Neuronal stem cell (in vitro differentiated cells): ENCODE measurements at regions not wholly inside any gene's neighbourhood (a gene's known extent, or its start where the extent isn't known, plus 50 kb on each side); places are given as distances from the start of the nearest gene placed in this dataset.
"Not testable (repeated sequence)": the region's sequence is repeated elsewhere in the genome, so short reads cannot be mapped to it uniquely, and the experiment has no call there.

Experiments used
- DNase-seq: peaks from one replicate; pipeline ENCODE4 v3.0.0-alpha.2; 2013; ENCODE audit warnings: low spot score
- H2AFZ ChIP-seq: one replicate; pipeline ENCODE4 v1.6.1; 2013; ENCODE audit warnings: mild to moderate bottlenecking, low read length, inconsistent platforms
- H2AK5ac ChIP-seq: 2 replicates; pipeline ENCODE4 v1.6.1; 2013; ENCODE audit warnings: low read depth, mild to moderate bottlenecking, inconsistent platforms, low read length, moderate library complexity, mixed read lengths
- H2BK120ac ChIP-seq: 2 replicates; pipeline ENCODE4 v1.6.1; 2013; ENCODE audit warnings: low read depth, mild to moderate bottlenecking, inconsistent platforms, low read length, moderate library complexity, mixed read lengths
- H2BK12ac ChIP-seq: one replicate; pipeline ENCODE4 v1.6.1; 2013; ENCODE audit warnings: low read length, inconsistent platforms
- H2BK15ac ChIP-seq: 2 replicates; pipeline ENCODE4 v1.6.1; 2013; ENCODE audit warnings: mild to moderate bottlenecking, low read length, inconsistent platforms, mixed read lengths
- H2BK5ac ChIP-seq: one replicate; pipeline ENCODE4 v1.6.1; 2013; ENCODE audit warnings: inconsistent platforms, mild to moderate bottlenecking, low read length, moderate library complexity
- H3K14ac ChIP-seq: one replicate; pipeline ENCODE4 v1.6.1; 2013; ENCODE audit warnings: low read length, inconsistent platforms
- H3K18ac ChIP-seq: 2 replicates; pipeline ENCODE4 v1.6.1; 2013; ENCODE audit warnings: low read length, inconsistent platforms
- H3K23ac ChIP-seq: 2 replicates; pipeline ENCODE4 v1.6.1; 2013; ENCODE audit warnings: low read depth, mild to moderate bottlenecking, mixed read lengths, low read length, inconsistent platforms; ENCODE audit not compliant: poor library complexity
- H3K27ac ChIP-seq: replicated peaks from 3 replicates; pipeline ENCODE4 v1.5.1; 2013; ENCODE audit warnings: low read length, inconsistent platforms
- H3K27me3 ChIP-seq, 3 experiments: 2 replicates each; pipeline ENCODE4 v1.6.1; 2013; ENCODE audit warnings: low read length in 3 of 3, mild to moderate bottlenecking in 2 of 3, inconsistent platforms in 1 of 3, low read depth in 1 of 3, mixed read lengths in 1 of 3, moderate library complexity in 1 of 3; ENCODE audit not compliant: control insufficient read depth in 3 of 3, insufficient read depth in 3 of 3
- H3K36me3 ChIP-seq, 2 donors: replicated peaks in 1 of 2; 2 replicates each; pipeline ENCODE4 v1.6.1; 2013; ENCODE audit warnings: low read length in 2 of 2; ENCODE audit not compliant: control insufficient read depth in 2 of 2, insufficient read depth in 2 of 2
- H3K4ac ChIP-seq: 2 replicates; pipeline ENCODE4 v1.6.1; 2013; ENCODE audit warnings: inconsistent platforms, mild to moderate bottlenecking, low read length, moderate library complexity
- H3K4me1 ChIP-seq, 2 donors: 1 replicate in 1 of 2; 2 replicates in 1 of 2; pipeline ENCODE4 v1.6.1; 2013; ENCODE audit warnings: low read length in 2 of 2, low read depth in 1 of 2; ENCODE audit not compliant: control insufficient read depth in 2 of 2, insufficient read depth in 1 of 2
- H3K4me2 ChIP-seq: one replicate; pipeline ENCODE4 v1.6.1; 2013; ENCODE audit warnings: mild to moderate bottlenecking, low read length, inconsistent platforms; ENCODE audit not compliant: insufficient read depth, poor library complexity, severe bottlenecking
- H3K4me3 ChIP-seq, 2 donors: 2 replicates each; pipeline ENCODE4 v1.5.1; 2013; ENCODE audit warnings: low read length in 2 of 2, mild to moderate bottlenecking in 2 of 2, inconsistent platforms in 1 of 2, moderate library complexity in 1 of 2
- H3K79me1 ChIP-seq: one replicate; pipeline ENCODE4 v1.6.1; 2013; ENCODE audit warnings: low read depth, mild to moderate bottlenecking, inconsistent platforms, low read length, moderate library complexity
- H3K9ac ChIP-seq: one replicate; pipeline ENCODE4 v1.6.1; 2013; ENCODE audit warnings: mild to moderate bottlenecking, low read depth, low read length, inconsistent platforms; ENCODE audit not compliant: poor library complexity
- H3K9me3 ChIP-seq, 2 donors: replicated peaks in 1 of 2; 2 replicates each; pipeline versions ENCODE3 to v1.6.1; 2013; ENCODE audit warnings: low read length in 2 of 2, mild to moderate bottlenecking in 2 of 2, inconsistent platforms in 1 of 2, low read depth in 1 of 2, mixed read lengths in 1 of 2, moderate library complexity in 1 of 2; ENCODE audit not compliant: control insufficient read depth in 2 of 2, insufficient read depth in 1 of 2
- H4K8ac ChIP-seq: one replicate; pipeline ENCODE4 v1.6.1; 2013; ENCODE audit warnings: low read depth, mild to moderate bottlenecking, inconsistent platforms, low read length, moderate library complexity
- H4K91ac ChIP-seq: one replicate; pipeline ENCODE4 v1.6.1; 2013; ENCODE audit warnings: low read length, low read depth, mild to moderate bottlenecking, inconsistent platforms; ENCODE audit not compliant: poor library complexity
- WGBS, 2 donors: extraction: QIAGEN DNeasy Blood & Tissue Kit; methylation state at CpG; one replicate each; pipeline ENCODE4 v1.1.7; 2013; ENCODE audit warnings: missing lambda C conversion rate in 2 of 2, mixed read lengths in 1 of 2; ENCODE audit not compliant: insufficient read length in 2 of 2, insufficient replicate concordance in 1 of 2; ENCODE audit errors: extremely low coverage in 2 of 2; 5-methylcytosine and 5-hydroxymethylcytosine counted together

DNA sequence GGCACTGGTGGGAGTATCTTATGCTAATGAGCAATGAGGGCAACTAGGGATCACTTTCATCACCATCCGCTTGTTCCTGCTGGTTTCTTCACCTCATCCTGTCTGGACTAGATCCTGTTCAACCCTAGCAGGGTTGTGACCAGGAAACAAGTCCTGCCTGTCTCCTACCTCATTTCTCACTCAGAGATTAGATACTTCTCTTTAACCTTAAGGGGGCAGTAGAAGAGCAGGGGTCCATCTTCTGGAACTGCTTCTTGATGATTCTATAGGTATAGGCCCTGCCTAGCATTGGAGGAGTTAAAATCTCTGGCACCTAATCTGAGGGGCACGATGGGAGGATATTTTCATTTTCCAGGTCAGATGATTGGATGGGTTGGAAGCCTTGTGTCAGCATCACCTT, 415.5 kb downstream of the TGIF2LX start:
- not testable (repeated sequence) for H3K18ac ChIP-seq, H3K14ac ChIP-seq, H3K4me1 ChIP-seq, H3K4me2 ChIP-seq, DNase-seq, H2AFZ ChIP-seq, H2BK15ac ChIP-seq, H3K9ac ChIP-seq, H3K27me3 ChIP-seq, H2BK120ac ChIP-seq, H3K79me1 ChIP-seq, H3K36me3 ChIP-seq, H2AK5ac ChIP-seq, H3K9me3 ChIP-seq, H3K4ac ChIP-seq, H4K91ac ChIP-seq, H2BK5ac ChIP-seq, H3K23ac ChIP-seq, H2BK12ac ChIP-seq, H4K8ac ChIP-seq, H3K4me3 ChIP-seq, H3K27ac ChIP-seq
- no CpG with 5 or more reads among the region's 2 CpGs for WGBS, 2 donors

- H3K18ac ChIP-seq, H2BK5ac ChIP-seq, H2BK12ac ChIP-seq, H3K27ac ChIP-seq, H3K79me1 ChIP-seq, H3K14ac ChIP-seq, H3K9ac ChIP-seq, H2AFZ ChIP-seq, H3K27me3 ChIP-seq, H4K8ac ChIP-seq, H3K4ac ChIP-seq, H2AK5ac ChIP-seq, H2BK15ac ChIP-seq, H4K91ac ChIP-seq, H3K9me3 ChIP-seq, H3K4me2 ChIP-seq, H3K23ac ChIP-seq, DNase-seq, H2BK120ac ChIP-seq, H3K4me1 ChIP-seq, H3K36me3 ChIP-seq, H3K4me3 ChIP-seq: not testable (repeated sequence)
- WGBS, 2 donors = no CpG with 5 or more reads among the region's 4 CpGs
Observed at GRCh38 chrX:90369632-90370031, 447.9 kb downstream of the TGIF2LX start.

DNA sequence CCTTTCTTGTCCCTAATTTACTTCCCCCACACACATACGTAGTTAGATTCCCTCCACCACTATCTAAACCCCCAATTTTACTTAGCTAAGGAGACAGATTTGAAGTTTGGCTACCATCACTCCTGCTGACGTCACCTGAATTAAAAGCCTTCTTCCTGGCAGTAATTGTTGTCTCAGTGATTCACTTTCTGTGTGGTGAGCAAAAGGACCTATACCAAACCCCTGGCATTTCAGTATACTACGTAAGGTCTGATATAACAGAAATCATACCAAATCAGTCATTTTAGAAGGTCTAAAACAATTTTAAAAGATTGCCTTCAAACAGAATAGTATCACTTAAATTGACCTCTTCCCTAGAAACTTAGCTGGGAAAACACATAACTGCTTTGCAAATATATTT, 476.3 kb downstream of the TGIF2LX start:
- not testable (repeated sequence) for H3K36me3 ChIP-seq, H3K4me3 ChIP-seq
- WGBS, 2 donors = no CpG with 5 or more reads among the region's 3 CpGs

GRCh38 chrX:90402169-90402568, 480.5 kb downstream of the TGIF2LX start:
- not testable (repeated sequence) for H2BK12ac ChIP-seq, H3K79me1 ChIP-seq, H2BK15ac ChIP-seq, H3K36me3 ChIP-seq, H4K8ac ChIP-seq, H3K4me3 ChIP-seq, H3K27ac ChIP-seq, H2AFZ ChIP-seq, H2BK5ac ChIP-seq, H3K4ac ChIP-seq, H3K27me3 ChIP-seq, H3K4me2 ChIP-seq, H4K91ac ChIP-seq, H2AK5ac ChIP-seq, DNase-seq, H3K23ac ChIP-seq, H3K18ac ChIP-seq, H3K4me1 ChIP-seq, H3K9me3 ChIP-seq, H2BK120ac ChIP-seq, H3K9ac ChIP-seq, H3K14ac ChIP-seq
- WGBS, 2 donors = no CpG with 5 or more reads among the region's 1 CpG

More for the DNA sequence above, 476.3 kb downstream of the TGIF2LX start:
- not testable (repeated sequence) for H3K23ac ChIP-seq, H3K79me1 ChIP-seq, H3K27ac ChIP-seq, H3K4ac ChIP-seq, H2BK15ac ChIP-seq, H2AFZ ChIP-seq, H4K91ac ChIP-seq, DNase-seq, H3K9ac ChIP-seq, H3K27me3 ChIP-seq, H3K9me3 ChIP-seq, H2AK5ac ChIP-seq, H3K4me2 ChIP-seq, H3K18ac ChIP-seq, H2BK12ac ChIP-seq, H3K14ac ChIP-seq, H4K8ac ChIP-seq, H3K4me1 ChIP-seq, H2BK5ac ChIP-seq, H2BK120ac ChIP-seq
